Fibroblast of skin of back (primary cell): ENCODE measurements at regions not wholly inside any gene's neighbourhood (a gene's known extent, or its start where the extent isn't known, plus 50 kb on each side); places are given as distances from the start of the nearest gene placed in this dataset.

ENCODE experiments used
- DNase-seq: peaks from one replicate; pipeline ENCODE4 v3.0.0-alpha.2; 2013

- no peak for DNase-seq
These were observed 354.1 kb downstream of the SOX9 start for GRCh38 chr17:72474719-72475477.

GRCh38 chr17:72476134-72476533, 355.3 kb downstream of the SOX9 start:
- DNase-seq: no peak

GRCh38 chr17:72476575-72476986, 355.8 kb downstream of the SOX9 start:
- DNase-seq: no peak

GRCh38 chr17:72477491-72477890, 356.7 kb downstream of the SOX9 start:
- no peak for DNase-seq

GRCh38 chr17:72479113-72479512, 358.3 kb downstream of the SOX9 start:
- no peak for DNase-seq

GRCh38 chr17:72481572-72481971, 360.8 kb downstream of the SOX9 start:
- DNase-seq: no peak

GRCh38 chr17:72485596-72485995, 364.8 kb downstream of the SOX9 start:
- no peak for DNase-seq

- DNase-seq: no peak
These were observed 366.0 kb downstream of the SOX9 start for GRCh38 chr17:72486806-72487205.

- no peak for DNase-seq
These were observed 367.1 kb downstream of the SOX9 start for GRCh38 chr17:72487731-72488494.

- no peak for DNase-seq
These were observed 367.9 kb downstream of the SOX9 start for GRCh38 chr17:72488555-72489271.

- no peak for DNase-seq
These were observed 368.4 kb downstream of the SOX9 start for GRCh38 chr17:72489272-72489641.

- DNase-seq: no peak
These were observed 370.3 kb downstream of the SOX9 start for GRCh38 chr17:72491102-72491501.

- DNase-seq: no peak
These were observed 371.7 kb downstream of the SOX9 start for GRCh38 chr17:72492494-72492893.

- no peak for DNase-seq
These were observed 372.1 kb downstream of the SOX9 start for GRCh38 chr17:72492941-72493340.

- peak; percentile 29 for DNase-seq
These were observed 373.7 kb downstream of the SOX9 start for GRCh38 chr17:72494566-72494965.

GRCh38 chr17:72496461-72496860, 375.6 kb downstream of the SOX9 start:
- DNase-seq: no peak

GRCh38 chr17:72497915-72498314, 377.1 kb downstream of the SOX9 start:
- DNase-seq: no peak

GRCh38 chr17:72498364-72499210, 377.8 kb downstream of the SOX9 start:
- no peak for DNase-seq

- DNase-seq: no peak
These were observed 380.9 kb downstream of the SOX9 start for GRCh38 chr17:72501404-72502370.

GRCh38 chr17:72502371-72503341, 381.8 kb downstream of the SOX9 start:
- peak; percentile 57 for DNase-seq
